IMR-90 (cell line): ENCODE measurements at regions not wholly inside any gene's neighbourhood (a gene's known extent, or its start where the extent isn't known, plus 50 kb on each side); places are given as distances from the start of the nearest gene placed in this dataset.

Experiments used
- ATAC-seq: fragments of 200-7000 bp; cut with Tn5 transposase; 2 replicates; pipeline ENCODE4 v1.9.1; 2020; ENCODE audit warnings: low read depth, mild to moderate bottlenecking, moderate library complexity
- BruUV-seq: library from RNA; stranded (reverse); fragments of 400-500 nt; replicated peaks from 2 replicates; lab custom pipeline; 2021; lab: Mats Ljungman, UMichigan
- CTCF ChIA-PET: fragments of 300-600 bp; formaldehyde crosslinking; extraction: SDS; loops from one replicate; lab custom pipeline; 2021; ENCODE audit warnings: antibody characterized with exemption; lab: Yijun Ruan, JAX
- POLR2A ChIA-PET: fragments of 300-600 bp; sonication (Branson Sonifier 250); formaldehyde crosslinking; loops from one replicate; lab custom pipeline; 2022; ENCODE audit warnings: antibody characterized with exemption; ENCODE audit not compliant: unreplicated experiment; lab: Charles Lee
- DNase-seq: peaks from one replicate; pipeline ENCODE4 v3.0.0; 2013
- H2AFZ ChIP-seq: replicated peaks from 2 replicates; pipeline ENCODE3; 2013; ENCODE audit warnings: low read length, mild to moderate bottlenecking; ENCODE audit not compliant: poor library complexity
- H2AK5ac ChIP-seq: 2 replicates; pipeline ENCODE4 v1.6.1; 2013; ENCODE audit warnings: low read depth, low read length, inconsistent platforms
- H2AK9ac ChIP-seq: replicated peaks from 2 replicates; pipeline ENCODE3; 2013; ENCODE audit warnings: mild to moderate bottlenecking, low read depth, low read length, moderate library complexity; ENCODE audit not compliant: poor library complexity
- H2BK120ac ChIP-seq: 2 replicates; pipeline ENCODE4 v1.6.1; 2013; ENCODE audit warnings: low read depth, low read length, inconsistent platforms
- H2BK15ac ChIP-seq: 3 replicates; pipeline ENCODE4 v1.6.1; 2013; ENCODE audit warnings: low read depth, low read length, inconsistent platforms
- H2BK20ac ChIP-seq: 2 replicates; pipeline ENCODE4 v1.6.1; 2013; ENCODE audit warnings: low read depth, mild to moderate bottlenecking, inconsistent platforms, low read length, moderate library complexity
- H2BK5ac ChIP-seq: 2 replicates; pipeline ENCODE4 v1.6.1; 2013; ENCODE audit warnings: mild to moderate bottlenecking, low read depth, low read length, inconsistent platforms; ENCODE audit not compliant: poor library complexity, severe bottlenecking
- H3K14ac ChIP-seq: replicated peaks from 2 replicates; pipeline ENCODE4 v1.6.1; 2013; ENCODE audit warnings: low read depth, low read length, inconsistent platforms
- H3K18ac ChIP-seq: 2 replicates; pipeline ENCODE4 v1.6.1; 2013; ENCODE audit warnings: low read depth, low read length, control low read depth
- H3K23ac ChIP-seq: 2 replicates; pipeline ENCODE4 v1.6.1; 2013; ENCODE audit warnings: low read depth, low read length, inconsistent platforms
- H3K27ac ChIP-seq: 2 replicates; pipeline ENCODE4 v1.5.1; 2013; ENCODE audit warnings: mild to moderate bottlenecking, control low read depth, low read length; ENCODE audit not compliant: insufficient read depth
- H3K27me3 ChIP-seq: 2 replicates; pipeline ENCODE4 v1.6.1; 2013; ENCODE audit warnings: low read length; ENCODE audit not compliant: control insufficient read depth, insufficient read depth
- H3K36me3 ChIP-seq: 2 replicates; pipeline ENCODE4 v1.6.1; 2013; ENCODE audit warnings: low read length, mixed read lengths; ENCODE audit not compliant: control insufficient read depth, insufficient read depth
- H3K4ac ChIP-seq: 2 replicates; pipeline ENCODE4 v1.6.1; 2013; ENCODE audit warnings: low read depth, low read length, inconsistent platforms
- H3K4me1 ChIP-seq: 2 replicates; pipeline ENCODE4 v1.6.1; 2013; ENCODE audit warnings: low read length, mixed read lengths; ENCODE audit not compliant: control insufficient read depth, insufficient read depth
- H3K4me2 ChIP-seq: 2 replicates; pipeline ENCODE4 v1.6.1; 2013; ENCODE audit warnings: low read depth, mild to moderate bottlenecking, control low read depth, low read length, moderate library complexity
- H3K4me3 ChIP-seq: 2 replicates; pipeline ENCODE4 v1.5.1; 2013; ENCODE audit warnings: low read depth, mild to moderate bottlenecking, control low read depth, low read length, moderate library complexity; ENCODE audit not compliant: insufficient read depth
- H3K56ac ChIP-seq: 2 replicates; pipeline ENCODE4 v1.6.1; 2013; ENCODE audit warnings: low read length, inconsistent platforms; ENCODE audit not compliant: insufficient read depth; ENCODE audit errors: extremely low read depth
- H3K79me1 ChIP-seq, 2 experiments: 2 replicates each; pipeline ENCODE4 v1.6.1; 2013; ENCODE audit warnings: low read length in 2 of 2, inconsistent platforms in 1 of 2, low read depth in 1 of 2
- H3K9ac ChIP-seq: 2 replicates; pipeline ENCODE4 v1.6.1; 2013; ENCODE audit warnings: low read depth, low read length, control low read depth
- H3K9me1 ChIP-seq: 2 replicates; pipeline ENCODE4 v1.6.1; 2013; ENCODE audit warnings: low read length, inconsistent platforms; ENCODE audit not compliant: insufficient read depth
- H3K9me3 ChIP-seq: 2 replicates; pipeline ENCODE4 v1.6.1; 2013; ENCODE audit warnings: low read length; ENCODE audit not compliant: control insufficient read depth, insufficient read depth
- H4K20me1 ChIP-seq: 2 replicates; pipeline ENCODE4 v1.6.1; 2013; ENCODE audit warnings: low read length, inconsistent platforms; ENCODE audit not compliant: insufficient read depth
- H4K5ac ChIP-seq: 2 replicates; pipeline ENCODE4 v1.6.1; 2013; ENCODE audit warnings: mild to moderate bottlenecking, low read depth, low read length, control low read depth
- H4K8ac ChIP-seq, 2 experiments: 2 replicates each; pipeline ENCODE4 v1.6.1; 2013; ENCODE audit warnings: low read depth in 2 of 2, low read length in 2 of 2, control low read depth in 1 of 2, inconsistent platforms in 1 of 2
- H4K91ac ChIP-seq: 2 replicates; pipeline ENCODE4 v1.6.1; 2013; ENCODE audit warnings: low read depth, low read length, inconsistent platforms; ENCODE audit not compliant: insufficient read depth
- CTCF ChIP-seq: conservative IDR thresholded peaks from 2 replicates; pipeline ENCODE4 v1.5.1; 2012; ENCODE audit warnings: mild to moderate bottlenecking, low read depth, low read length, improper control_type of control experiment
- ELK1 ChIP-seq: fragments of 150-350 bp; IDR thresholded peaks from 2 replicates; pipeline ENCODE4 v1.6.1; 2016; ENCODE audit warnings: low read depth, mild to moderate bottlenecking, low read length, moderate library complexity, borderline replicate concordance
- FOS ChIP-seq: fragments of 150-350 bp; IDR thresholded peaks from 2 replicates; pipeline ENCODE4 v1.6.1; 2016; ENCODE audit warnings: low read depth, low read length
- MAZ ChIP-seq: IDR thresholded peaks from 2 replicates; pipeline ENCODE4 v1.6.1; 2012; ENCODE audit warnings: low read depth, mild to moderate bottlenecking, low read length, improper control_type of control experiment, moderate library complexity, borderline replicate concordance
- NFE2L2 ChIP-seq: fragments of 150-350 bp; IDR thresholded peaks from 2 replicates; pipeline ENCODE4 v1.6.1; 2016; ENCODE audit warnings: low read depth, mild to moderate bottlenecking, low read length
- RAD21 ChIP-seq: IDR thresholded peaks from 2 replicates; pipeline ENCODE4 v1.6.1; 2012; ENCODE audit warnings: low read length, improper control_type of control experiment
- USF2 ChIP-seq: fragments of 150-350 bp; IDR thresholded peaks from 2 replicates; pipeline ENCODE4 v1.6.1; 2017; ENCODE audit warnings: mild to moderate bottlenecking, antibody characterized with exemption, low read length, low read depth
- WGBS, 2 experiments: methylation state at CpG; one replicate each; pipeline versions ENCODE4 v1.1.5 to v1.1.7; 2013; ENCODE audit warnings: missing lambda C conversion rate in 2 of 2; ENCODE audit not compliant: insufficient read length in 1 of 2; ENCODE audit errors: extremely low coverage in 2 of 2; 5-methylcytosine and 5-hydroxymethylcytosine counted together
- dilution Hi-C: fragments of 300-500 bp; cut with HindIII; formaldehyde crosslinking; loops from one replicate; pipeline ENCODE4 v1.14.3; 2018; ENCODE audit warnings: low sequenced_read_pairs; ENCODE audit not compliant: unreplicated experiment
- in situ Hi-C: fragments of 300-500 bp; cut with MboI; formaldehyde crosslinking; loops from 3 replicates; pipeline ENCODE4 v1.14.3; 2019; ENCODE audit warnings: low sequenced_read_pairs, inconsistent platforms, mixed read lengths
- intact Hi-C: fragments of 100-400 bp; cut with micrococcal nuclease; formaldehyde crosslinking; loops from 2 replicates; pipeline ENCODE4 v1.10.0; 2022

GRCh38 chr3:188979248-188979647 is 192.5 kb upstream of the TPRG1 start:
- ATAC-seq (no peak), DNase-seq (no peak)
- no peak overlapping the region for H4K5ac ChIP-seq
- intact Hi-C loops (loop anchor here (5.0 kb wide), 2 partner anchors 63 to 168 kb away; no protein-coding TSS in a partner anchor), dilution Hi-C loops (no loop called here), in situ Hi-C loops (no loop called here)
- peak overlapping the region; percentile 33; the same call in 1 of the 2 replicates for H3K18ac ChIP-seq
- WGBS, 2 experiments = 88% methylated on average over 2 of the region's 7 CpGs; no CpG with 5 or more reads in 1 of the 2 experiments
- H3K27me3 ChIP-seq = peaks cover 11% of the 10 kb centered on the region
- H4K91ac ChIP-seq = no peak overlapping the region
- no peaks in the 10 kb centered on the region for H3K9me1 ChIP-seq
- H3K36me3 ChIP-seq = no peaks in the 10 kb centered on the region
- H3K4me3 ChIP-seq = no peak overlapping the region
- TF ChIP-seq FOS (no peak), ELK1 (no peak), NFE2L2 (no peak), MAZ (no peak), CTCF (no peak), USF2 (no peak), RAD21 (no peak)
- no peak overlapping the region for H3K4ac ChIP-seq
- no peak overlapping the region for H3K27ac ChIP-seq
- H2AK9ac ChIP-seq = no peak overlapping the region
- ChIA-PET POLR2A (no interaction called here), CTCF (interaction anchor here (0.6 kb wide), 1 partner anchor 181 kb away, joined by 3 read pairs; no protein-coding TSS in a partner anchor)
- no peak overlapping the region for H2BK120ac ChIP-seq
- no peak overlapping the region for H3K56ac ChIP-seq
- H2AK5ac ChIP-seq = no peak overlapping the region
- H3K4me1 ChIP-seq = peaks cover 14% of the 10 kb centered on the region
- H3K14ac ChIP-seq = no peak overlapping the region
- H4K20me1 ChIP-seq = 0 out of 2 replicates have a peak, but pooled peaks cover 6% of the 10 kb centered on the region
- H2BK20ac ChIP-seq = 0 out of 2 replicates have a peak overlapping the region, but pooled peaks have one; percentile 23
- no peak overlapping the region for H2BK5ac ChIP-seq
- H3K79me1 ChIP-seq = no peaks in the 10 kb centered on the region
- H4K8ac ChIP-seq = no peak overlapping the region
- BruUV-seq = no TSS peak
- H2AFZ ChIP-seq = no peak overlapping the region
- H3K4me2 ChIP-seq = no peak overlapping the region; the same call in 1 of the 2 replicates
- no peak overlapping the region for H2BK15ac ChIP-seq
- no peaks in the 10 kb centered on the region for H3K9me3 ChIP-seq
- no peak overlapping the region for H3K9ac ChIP-seq
- H3K23ac ChIP-seq = no peak overlapping the region
